Stimulated activated CD8-positive, alpha-beta memory T cell treated with anti-CD3 and anti-CD28 coated beads, Interleukin-7, amount 100 ng/mL, for 24 hours (primary cell): ENCODE measurements at regions not wholly inside any gene's neighbourhood (a gene's known extent, or its start where the extent isn't known, plus 50 kb on each side); places are given as distances from the start of the nearest gene placed in this dataset.
"Not testable (repeated sequence)": the region's sequence is repeated elsewhere in the genome, so short reads cannot be mapped to it uniquely, and the experiment has no call there.

Experiments used
- DNase-seq: peaks from one replicate; pipeline ENCODE4 v3.0.0-alpha.2; 2020; ENCODE audit warnings: low read depth

GRCh38 chr7:45407730-45408408 lies 166.3 kb upstream of the ADCY1 start:
- DNase-seq = no peak

GRCh38 chr7:45408409-45408737 lies 165.8 kb upstream of the ADCY1 start:
- DNase-seq = no peak

- DNase-seq = no peak
These were observed 163.3 kb upstream of the ADCY1 start for GRCh38 chr7:45410893-45411292.

- no peak for DNase-seq
These were observed 160.7 kb upstream of the ADCY1 start for GRCh38 chr7:45413419-45413818.

- no peak for DNase-seq
These were observed 159.9 kb upstream of the ADCY1 start for GRCh38 chr7:45414226-45414625.

- DNase-seq = no peak
These were observed 158.9 kb upstream of the ADCY1 start for GRCh38 chr7:45415265-45415664.

GRCh38 chr7:45416846-45417245 lies 157.3 kb upstream of the ADCY1 start:
- DNase-seq = no peak

GRCh38 chr7:45417268-45417667 lies 156.9 kb upstream of the ADCY1 start:
- no peak for DNase-seq

GRCh38 chr7:45417735-45418134 lies 156.4 kb upstream of the ADCY1 start:
- DNase-seq = no peak

GRCh38 chr7:45420843-45421495 lies 153.2 kb upstream of the ADCY1 start:
- DNase-seq = no peak

GRCh38 chr7:45421806-45422205 lies 152.4 kb upstream of the ADCY1 start:
- DNase-seq = no peak

GRCh38 chr7:45430397-45430796 lies 143.8 kb upstream of the ADCY1 start:
- no peak for DNase-seq

GRCh38 chr7:45434167-45434784 lies 139.9 kb upstream of the ADCY1 start:
- no peak for DNase-seq

GRCh38 chr7:45435131-45435530 lies 139.0 kb upstream of the ADCY1 start:
- no peak for DNase-seq

GRCh38 chr7:45435846-45436245 lies 138.3 kb upstream of the ADCY1 start:
- no peak for DNase-seq

GRCh38 chr7:45440776-45441175 lies 133.4 kb upstream of the ADCY1 start:
- DNase-seq = not testable (repeated sequence)

- no peak for DNase-seq
These were observed 130.9 kb upstream of the ADCY1 start for GRCh38 chr7:45443263-45443662.

- no peak for DNase-seq
These were observed 127.8 kb upstream of the ADCY1 start for GRCh38 chr7:45446195-45446944.

- DNase-seq = no peak
These were observed 126.9 kb upstream of the ADCY1 start for GRCh38 chr7:45447296-45447695.

- DNase-seq = no peak
These were observed 123.5 kb upstream of the ADCY1 start for GRCh38 chr7:45450571-45451204.

- DNase-seq = no peak
These were observed 122.7 kb upstream of the ADCY1 start for GRCh38 chr7:45451342-45452035.

- DNase-seq = no peak
These were observed 119.4 kb upstream of the ADCY1 start for GRCh38 chr7:45454771-45455170.
